IMR-90 (cell line): ENCODE measurements at regions not wholly inside any gene's neighbourhood (a gene's known extent, or its start where the extent isn't known, plus 50 kb on each side); places are given as distances from the start of the nearest gene placed in this dataset.

Experiments
- ATAC-seq: fragments of 200-7000 bp; cut with Tn5 transposase; 2 replicates; pipeline ENCODE4 v1.9.1; 2020; ENCODE audit warnings: low read depth, mild to moderate bottlenecking, moderate library complexity
- BruUV-seq: library from RNA; stranded (reverse); fragments of 400-500 nt; replicated peaks from 2 replicates; lab custom pipeline; 2021; lab: Mats Ljungman, UMichigan
- CTCF ChIA-PET: fragments of 300-600 bp; formaldehyde crosslinking; extraction: SDS; loops from one replicate; lab custom pipeline; 2021; ENCODE audit warnings: antibody characterized with exemption; lab: Yijun Ruan, JAX
- POLR2A ChIA-PET: fragments of 300-600 bp; sonication (Branson Sonifier 250); formaldehyde crosslinking; loops from one replicate; lab custom pipeline; 2022; ENCODE audit warnings: antibody characterized with exemption; ENCODE audit not compliant: unreplicated experiment; lab: Charles Lee
- DNase-seq: peaks from one replicate; pipeline ENCODE4 v3.0.0; 2013
- H2AFZ ChIP-seq: replicated peaks from 2 replicates; pipeline ENCODE3; 2013; ENCODE audit warnings: low read length, mild to moderate bottlenecking; ENCODE audit not compliant: poor library complexity
- H2AK5ac ChIP-seq: 2 replicates; pipeline ENCODE4 v1.6.1; 2013; ENCODE audit warnings: low read depth, low read length, inconsistent platforms
- H2AK9ac ChIP-seq: replicated peaks from 2 replicates; pipeline ENCODE3; 2013; ENCODE audit warnings: mild to moderate bottlenecking, low read depth, low read length, moderate library complexity; ENCODE audit not compliant: poor library complexity
- H2BK120ac ChIP-seq: 2 replicates; pipeline ENCODE4 v1.6.1; 2013; ENCODE audit warnings: low read depth, low read length, inconsistent platforms
- H2BK15ac ChIP-seq: 3 replicates; pipeline ENCODE4 v1.6.1; 2013; ENCODE audit warnings: low read depth, low read length, inconsistent platforms
- H2BK20ac ChIP-seq: 2 replicates; pipeline ENCODE4 v1.6.1; 2013; ENCODE audit warnings: low read depth, mild to moderate bottlenecking, inconsistent platforms, low read length, moderate library complexity
- H2BK5ac ChIP-seq: 2 replicates; pipeline ENCODE4 v1.6.1; 2013; ENCODE audit warnings: mild to moderate bottlenecking, low read depth, low read length, inconsistent platforms; ENCODE audit not compliant: poor library complexity, severe bottlenecking
- H3K14ac ChIP-seq: replicated peaks from 2 replicates; pipeline ENCODE4 v1.6.1; 2013; ENCODE audit warnings: low read depth, low read length, inconsistent platforms
- H3K18ac ChIP-seq: 2 replicates; pipeline ENCODE4 v1.6.1; 2013; ENCODE audit warnings: low read depth, low read length, control low read depth
- H3K23ac ChIP-seq: 2 replicates; pipeline ENCODE4 v1.6.1; 2013; ENCODE audit warnings: low read depth, low read length, inconsistent platforms
- H3K27ac ChIP-seq: 2 replicates; pipeline ENCODE4 v1.5.1; 2013; ENCODE audit warnings: mild to moderate bottlenecking, control low read depth, low read length; ENCODE audit not compliant: insufficient read depth
- H3K27me3 ChIP-seq: 2 replicates; pipeline ENCODE4 v1.6.1; 2013; ENCODE audit warnings: low read length; ENCODE audit not compliant: control insufficient read depth, insufficient read depth
- H3K36me3 ChIP-seq: 2 replicates; pipeline ENCODE4 v1.6.1; 2013; ENCODE audit warnings: low read length, mixed read lengths; ENCODE audit not compliant: control insufficient read depth, insufficient read depth
- H3K4ac ChIP-seq: 2 replicates; pipeline ENCODE4 v1.6.1; 2013; ENCODE audit warnings: low read depth, low read length, inconsistent platforms
- H3K4me1 ChIP-seq: 2 replicates; pipeline ENCODE4 v1.6.1; 2013; ENCODE audit warnings: low read length, mixed read lengths; ENCODE audit not compliant: control insufficient read depth, insufficient read depth
- H3K4me2 ChIP-seq: 2 replicates; pipeline ENCODE4 v1.6.1; 2013; ENCODE audit warnings: low read depth, mild to moderate bottlenecking, control low read depth, low read length, moderate library complexity
- H3K4me3 ChIP-seq: 2 replicates; pipeline ENCODE4 v1.5.1; 2013; ENCODE audit warnings: low read depth, mild to moderate bottlenecking, control low read depth, low read length, moderate library complexity; ENCODE audit not compliant: insufficient read depth
- H3K56ac ChIP-seq: 2 replicates; pipeline ENCODE4 v1.6.1; 2013; ENCODE audit warnings: low read length, inconsistent platforms; ENCODE audit not compliant: insufficient read depth; ENCODE audit errors: extremely low read depth
- H3K79me1 ChIP-seq, 2 experiments: 2 replicates each; pipeline ENCODE4 v1.6.1; 2013; ENCODE audit warnings: low read length in 2 of 2, inconsistent platforms in 1 of 2, low read depth in 1 of 2
- H3K9ac ChIP-seq: 2 replicates; pipeline ENCODE4 v1.6.1; 2013; ENCODE audit warnings: low read depth, low read length, control low read depth
- H3K9me1 ChIP-seq: 2 replicates; pipeline ENCODE4 v1.6.1; 2013; ENCODE audit warnings: low read length, inconsistent platforms; ENCODE audit not compliant: insufficient read depth
- H3K9me3 ChIP-seq: 2 replicates; pipeline ENCODE4 v1.6.1; 2013; ENCODE audit warnings: low read length; ENCODE audit not compliant: control insufficient read depth, insufficient read depth
- H4K20me1 ChIP-seq: 2 replicates; pipeline ENCODE4 v1.6.1; 2013; ENCODE audit warnings: low read length, inconsistent platforms; ENCODE audit not compliant: insufficient read depth
- H4K5ac ChIP-seq: 2 replicates; pipeline ENCODE4 v1.6.1; 2013; ENCODE audit warnings: mild to moderate bottlenecking, low read depth, low read length, control low read depth
- H4K8ac ChIP-seq, 2 experiments: 2 replicates each; pipeline ENCODE4 v1.6.1; 2013; ENCODE audit warnings: low read depth in 2 of 2, low read length in 2 of 2, control low read depth in 1 of 2, inconsistent platforms in 1 of 2
- H4K91ac ChIP-seq: 2 replicates; pipeline ENCODE4 v1.6.1; 2013; ENCODE audit warnings: low read depth, low read length, inconsistent platforms; ENCODE audit not compliant: insufficient read depth
- BHLHE40 ChIP-seq: fragments of 150-350 bp; IDR thresholded peaks from 2 replicates; pipeline ENCODE4 v1.6.1; 2016; ENCODE audit warnings: mild to moderate bottlenecking, low read depth, low read length
- CEBPB ChIP-seq: IDR thresholded peaks from 2 replicates; pipeline ENCODE4 v1.6.1; 2012; ENCODE audit warnings: low read depth, low read length, improper control_type of control experiment
- CTCF ChIP-seq: conservative IDR thresholded peaks from 2 replicates; pipeline ENCODE4 v1.5.1; 2012; ENCODE audit warnings: mild to moderate bottlenecking, low read depth, low read length, improper control_type of control experiment
- ELK1 ChIP-seq: fragments of 150-350 bp; IDR thresholded peaks from 2 replicates; pipeline ENCODE4 v1.6.1; 2016; ENCODE audit warnings: low read depth, mild to moderate bottlenecking, low read length, moderate library complexity, borderline replicate concordance
- FOS ChIP-seq: fragments of 150-350 bp; IDR thresholded peaks from 2 replicates; pipeline ENCODE4 v1.6.1; 2016; ENCODE audit warnings: low read depth, low read length
- MAZ ChIP-seq: IDR thresholded peaks from 2 replicates; pipeline ENCODE4 v1.6.1; 2012; ENCODE audit warnings: low read depth, mild to moderate bottlenecking, low read length, improper control_type of control experiment, moderate library complexity, borderline replicate concordance
- NFE2L2 ChIP-seq: fragments of 150-350 bp; IDR thresholded peaks from 2 replicates; pipeline ENCODE4 v1.6.1; 2016; ENCODE audit warnings: low read depth, mild to moderate bottlenecking, low read length
- RCOR1 ChIP-seq: IDR thresholded peaks from 2 replicates; pipeline ENCODE4 v1.6.1; 2012; ENCODE audit warnings: mild to moderate bottlenecking, low read length, improper control_type of control experiment; ENCODE audit not compliant: insufficient replicate concordance
- SMC3 ChIP-seq: fragments of 150-350 bp; IDR thresholded peaks from 2 replicates; pipeline ENCODE4 v1.6.1; 2016; ENCODE audit warnings: low read depth, mild to moderate bottlenecking, antibody characterized with exemption, low read length, moderate library complexity
- WGBS, 2 experiments: methylation state at CpG; one replicate each; pipeline versions ENCODE4 v1.1.5 to v1.1.7; 2013; ENCODE audit warnings: missing lambda C conversion rate in 2 of 2; ENCODE audit not compliant: insufficient read length in 1 of 2; ENCODE audit errors: extremely low coverage in 2 of 2; 5-methylcytosine and 5-hydroxymethylcytosine counted together
- dilution Hi-C: fragments of 300-500 bp; cut with HindIII; formaldehyde crosslinking; loops from one replicate; pipeline ENCODE4 v1.14.3; 2018; ENCODE audit warnings: low sequenced_read_pairs; ENCODE audit not compliant: unreplicated experiment
- in situ Hi-C: fragments of 300-500 bp; cut with MboI; formaldehyde crosslinking; loops from 3 replicates; pipeline ENCODE4 v1.14.3; 2019; ENCODE audit warnings: low sequenced_read_pairs, inconsistent platforms, mixed read lengths
- intact Hi-C: fragments of 100-400 bp; cut with micrococcal nuclease; formaldehyde crosslinking; loops from 2 replicates; pipeline ENCODE4 v1.10.0; 2022
- TF ChIP-seq, protein P1 (sequence below): fragments of 150-350 bp; IDR thresholded peaks from 2 replicates; pipeline ENCODE4 v1.6.1; 2017; ENCODE audit warnings: mild to moderate bottlenecking, antibody characterized with exemption, low read length, low read depth

DNA sequence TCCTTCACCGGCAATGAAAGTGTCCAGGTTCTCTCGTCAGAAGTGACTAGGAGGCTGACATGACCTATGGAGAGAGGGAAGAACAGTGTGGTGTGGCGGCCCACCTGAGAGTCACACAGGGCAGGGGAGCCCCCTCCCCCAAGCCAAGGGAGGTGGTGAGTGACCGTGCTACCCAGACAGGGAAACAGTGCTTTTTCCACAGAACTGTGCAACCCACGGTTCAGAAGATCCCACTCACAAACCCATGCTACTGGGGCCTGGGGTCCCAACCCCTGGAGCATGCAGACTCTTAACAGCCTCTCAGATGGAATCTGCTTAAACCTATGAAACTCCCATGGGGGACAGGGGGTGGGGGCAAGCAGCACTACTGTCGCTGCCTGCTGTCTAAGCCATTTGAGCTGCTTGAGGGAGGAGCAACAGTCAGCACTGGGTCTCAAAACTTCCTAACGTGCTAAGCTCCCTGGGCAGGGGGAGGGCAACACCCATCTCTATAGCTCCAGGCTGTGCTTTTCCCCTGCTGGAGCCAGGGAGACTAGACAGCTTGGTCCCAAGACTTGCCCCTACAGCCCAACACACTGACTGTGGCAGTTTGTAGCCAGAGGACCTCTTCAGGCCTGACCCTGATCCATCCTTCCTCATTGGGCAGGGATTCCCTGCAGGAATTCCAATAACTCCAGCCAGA, 850.4 kb upstream of the AADAT start:
- H3K56ac ChIP-seq = no peak overlapping the region
- H3K4me1 ChIP-seq = no peaks in the 10 kb centered on the region
- 0% methylated on average over 1 of the region's 7 CpGs; no CpG with 5 or more reads in 1 of the 2 experiments for WGBS, 2 experiments
- in situ Hi-C loops (no loop called here), dilution Hi-C loops (no loop called here), intact Hi-C loops (no loop called here)
- no peak overlapping the region for H2AK9ac ChIP-seq
- no peak overlapping the region for H3K18ac ChIP-seq
- H3K14ac ChIP-seq = no peak overlapping the region
- H2AFZ ChIP-seq = no peak overlapping the region
- H4K5ac ChIP-seq = no peak overlapping the region
- H3K79me1 ChIP-seq = no peaks in the 10 kb centered on the region
- no peak for TF ChIP-seq CTCF
- TF ChIP-seq SMC3 = no peak
- TF ChIP-seq CEBPB = no peak
- TF ChIP-seq BHLHE40 = no peak
- TF ChIP-seq FOS = no peak
- no peak for TF ChIP-seq NFE2L2
- no peak for TF ChIP-seq ELK1
- TF ChIP-seq RCOR1 = no peak
- TF ChIP-seq, protein P1, sequence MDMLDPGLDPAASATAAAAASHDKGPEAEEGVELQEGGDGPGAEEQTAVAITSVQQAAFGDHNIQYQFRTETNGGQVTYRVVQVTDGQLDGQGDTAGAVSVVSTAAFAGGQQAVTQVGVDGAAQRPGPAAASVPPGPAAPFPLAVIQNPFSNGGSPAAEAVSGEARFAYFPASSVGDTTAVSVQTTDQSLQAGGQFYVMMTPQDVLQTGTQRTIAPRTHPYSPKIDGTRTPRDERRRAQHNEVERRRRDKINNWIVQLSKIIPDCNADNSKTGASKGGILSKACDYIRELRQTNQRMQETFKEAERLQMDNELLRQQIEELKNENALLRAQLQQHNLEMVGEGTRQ = no peak
- TF ChIP-seq MAZ = no peak
- no TSS peak for BruUV-seq
- H2BK20ac ChIP-seq = no peak overlapping the region
- H3K4ac ChIP-seq = no peak overlapping the region
- H3K9me3 ChIP-seq = peaks cover 9% of the 10 kb centered on the region
- H3K4me2 ChIP-seq = no peak overlapping the region
- no peaks in the 10 kb centered on the region for H3K36me3 ChIP-seq
- H3K4me3 ChIP-seq = no peak overlapping the region
- DNase-seq (no peak), ATAC-seq (no peak)
- H2BK120ac ChIP-seq = no peak overlapping the region
- no peaks in the 10 kb centered on the region for H3K27me3 ChIP-seq
- no peak overlapping the region for H4K8ac ChIP-seq
- H3K23ac ChIP-seq = no peak overlapping the region
- no peak overlapping the region for H2AK5ac ChIP-seq
- no peak overlapping the region for H4K91ac ChIP-seq
- CTCF ChIA-PET = no interaction called here
- no peak overlapping the region for H2BK5ac ChIP-seq
- H3K9me1 ChIP-seq = no peaks in the 10 kb centered on the region
- H2BK15ac ChIP-seq = no peak overlapping the region
- no peak overlapping the region for H3K9ac ChIP-seq
- POLR2A ChIA-PET = no interaction called here
- H4K20me1 ChIP-seq = no peaks in the 10 kb centered on the region
- H3K27ac ChIP-seq = no peak overlapping the region
